A673 (cell line): ENCODE measurements at regions not wholly inside any gene's neighbourhood (a gene's known extent, or its start where the extent isn't known, plus 50 kb on each side); places are given as distances from the start of the nearest gene placed in this dataset.

Experiments
- EZH2 ChIP-seq: fragments of 200-600 bp; sonication (generic); IDR thresholded peaks from 2 replicates; pipeline ENCODE4 v1.6.1; 2017; ENCODE audit warnings: borderline replicate concordance, low read depth, mild to moderate bottlenecking, mixed read lengths, antibody characterized with exemption, low read length; ENCODE audit not compliant: poor library complexity, severe bottlenecking
- TF ChIP-seq, protein P1 (sequence below): fragments of 300-800, 200-600 bp; sonication (generic); conservative IDR thresholded peaks from 2 replicates; pipeline ENCODE4 v1.5.1; 2017; ENCODE audit warnings: low read depth, mild to moderate bottlenecking, antibody characterized with exemption, low read length, moderate library complexity, mixed read lengths

DNA sequence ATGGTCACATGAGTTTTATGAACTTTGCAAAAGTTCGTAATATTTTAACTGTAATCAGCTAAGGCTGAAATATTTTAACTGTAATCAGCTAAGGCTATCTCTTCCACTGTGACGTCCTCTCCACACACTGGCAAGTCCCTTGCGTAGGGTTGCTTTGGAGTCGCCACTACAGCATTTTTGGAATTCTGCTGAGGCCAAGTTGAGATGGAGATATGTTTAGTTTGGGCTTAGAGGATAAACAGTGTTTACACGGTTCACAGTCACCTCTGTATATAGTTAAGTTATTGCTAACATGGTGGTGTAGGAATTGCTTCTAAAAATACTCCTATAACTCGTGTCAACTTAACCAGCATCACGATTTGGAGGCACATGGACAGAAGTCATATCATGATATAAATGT lies 143.6 kb upstream of the SERP2 start:
- TF ChIP-seq, protein P1, sequence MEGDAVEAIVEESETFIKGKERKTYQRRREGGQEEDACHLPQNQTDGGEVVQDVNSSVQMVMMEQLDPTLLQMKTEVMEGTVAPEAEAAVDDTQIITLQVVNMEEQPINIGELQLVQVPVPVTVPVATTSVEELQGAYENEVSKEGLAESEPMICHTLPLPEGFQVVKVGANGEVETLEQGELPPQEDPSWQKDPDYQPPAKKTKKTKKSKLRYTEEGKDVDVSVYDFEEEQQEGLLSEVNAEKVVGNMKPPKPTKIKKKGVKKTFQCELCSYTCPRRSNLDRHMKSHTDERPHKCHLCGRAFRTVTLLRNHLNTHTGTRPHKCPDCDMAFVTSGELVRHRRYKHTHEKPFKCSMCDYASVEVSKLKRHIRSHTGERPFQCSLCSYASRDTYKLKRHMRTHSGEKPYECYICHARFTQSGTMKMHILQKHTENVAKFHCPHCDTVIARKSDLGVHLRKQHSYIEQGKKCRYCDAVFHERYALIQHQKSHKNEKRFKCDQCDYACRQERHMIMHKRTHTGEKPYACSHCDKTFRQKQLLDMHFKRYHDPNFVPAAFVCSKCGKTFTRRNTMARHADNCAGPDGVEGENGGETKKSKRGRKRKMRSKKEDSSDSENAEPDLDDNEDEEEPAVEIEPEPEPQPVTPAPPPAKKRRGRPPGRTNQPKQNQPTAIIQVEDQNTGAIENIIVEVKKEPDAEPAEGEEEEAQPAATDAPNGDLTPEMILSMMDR, result no peak
- no peak for TF ChIP-seq EZH2
